HepG2 (cell line): ENCODE measurements at regions not wholly inside any gene's neighbourhood (a gene's known extent, or its start where the extent isn't known, plus 50 kb on each side); places are given as distances from the start of the nearest gene placed in this dataset.

Experiments used
- DPF2 ChIP-seq: sonication (generic); formaldehyde crosslinking; IDR thresholded peaks from 2 replicates; pipeline ENCODE4 v1.4.0; 2020; ENCODE audit warnings: mild to moderate bottlenecking, low read depth, missing genetic modification reagents, borderline replicate concordance
- ELF3 ChIP-seq: IDR thresholded peaks from 2 replicates; pipeline ENCODE4 v1.6.1; 2016; ENCODE audit warnings: missing genetic modification reagents, missing compliant biosample characterization
- FOSL2 ChIP-seq: sonication (generic); formaldehyde crosslinking; IDR thresholded peaks from 2 replicates; pipeline ENCODE4 v1.4.0; 2020; ENCODE audit warnings: missing genetic modification reagents
- FOXO1 ChIP-seq: sonication (generic); formaldehyde crosslinking; IDR thresholded peaks from 2 replicates; pipeline ENCODE4 v1.4.0; 2020; ENCODE audit warnings: missing genetic modification reagents
- HNF1A ChIP-seq, 2 experiments: sonication (generic) in 1 of 2; formaldehyde crosslinking in 1 of 2; IDR thresholded peaks; 2 replicates each; pipeline versions ENCODE4 v1.4.0 to v1.6.1; 2016 to 2020; ENCODE audit warnings: borderline replicate concordance in 1 of 2, low read depth in 1 of 2, mild to moderate bottlenecking in 1 of 2, missing genetic modification reagents in 1 of 2
- KLF11 ChIP-seq: IDR thresholded peaks from 2 replicates; pipeline ENCODE4 v1.6.1; 2016; ENCODE audit warnings: missing compliant biosample characterization
- ONECUT2 ChIP-seq: sonication (generic); formaldehyde crosslinking; IDR thresholded peaks from 2 replicates; pipeline ENCODE4 v1.4.0; 2020; ENCODE audit warnings: missing genetic modification reagents
- RARG ChIP-seq: sonication (generic); formaldehyde crosslinking; IDR thresholded peaks from 2 replicates; pipeline ENCODE4 v1.4.0; 2020; ENCODE audit warnings: low read depth, mild to moderate bottlenecking, missing genetic modification reagents
- SOX6 ChIP-seq, 2 experiments: fragments of 450-650 bp in 1 of 2; sonication (generic) in 1 of 2; formaldehyde crosslinking in 1 of 2; IDR thresholded peaks; 2 replicates each; pipeline versions ENCODE4 v1.4.0 to v1.6.1; 2017 to 2020; ENCODE audit warnings: antibody characterized with exemption in 1 of 2, mild to moderate bottlenecking in 1 of 2, missing genetic modification reagents in 1 of 2
- TBL1XR1 ChIP-seq: fragments of 150-350 bp; IDR thresholded peaks from 2 replicates; pipeline ENCODE4 v1.6.1; 2014; ENCODE audit warnings: borderline replicate concordance, low read length; ENCODE audit not compliant: partially characterized antibody
- ZNF614 ChIP-seq: IDR thresholded peaks from 2 replicates; pipeline ENCODE4 v1.6.1; 2018; ENCODE audit warnings: missing biosample characterization, missing genetic modification reagents, inconsistent platforms, borderline replicate concordance
- ZNF687 ChIP-seq: sonication (generic); formaldehyde crosslinking; IDR thresholded peaks from 2 replicates; pipeline ENCODE4 v1.5.1; 2020; ENCODE audit warnings: mild to moderate bottlenecking, missing genetic modification reagents, moderate library complexity
- TF ChIP-seq, protein P1 (sequence below): IDR thresholded peaks from 2 replicates; pipeline ENCODE4 v1.6.1; 2016; ENCODE audit warnings: missing genetic modification reagents, missing compliant biosample characterization
- TF ChIP-seq, protein P2 (sequence below): sonication (generic); formaldehyde crosslinking; IDR thresholded peaks from 2 replicates; pipeline ENCODE4 v1.4.0; 2020; ENCODE audit warnings: missing genetic modification reagents

GRCh38 chr2:42971947-42972736, 179.8 kb upstream of the HAAO start (continued):
- TF ChIP-seq HNF1A (IDR thresholded peaks at IDR 0.05; ENCODE audit: low read depth) (no peak), HNF1A (CRISPR knock-in tag; IDR thresholded peaks at IDR 0.05; ENCODE audit: borderline replicate concordance) (peak; percentile 23; the same call in 1 of the 2 replicates), RARG (CRISPR knock-in tag) (no peak), TBL1XR1 (peak; percentile 49), ELF3 (CRISPR knock-in tag) (peak; percentile 94), DPF2 (CRISPR knock-in tag) (peak; percentile 72; the same call in 1 of the 2 replicates), ZNF687 (CRISPR knock-in tag) (peak; percentile 58), FOXO1 (peak; percentile 62; the same call in 1 of the 2 replicates), ZNF614 (peak; percentile 81), SOX6 (IDR thresholded peaks at IDR 0.05) (no peak), SOX6 (CRISPR knock-in tag; IDR thresholded peaks at IDR 0.05) (peak; percentile 72), ONECUT2 (CRISPR knock-in tag) (0 out of 2 replicates have a peak, but pooled peaks have one; percentile 4), FOSL2 (CRISPR knock-in tag) (peak; percentile 50), KLF11 (0 out of 2 replicates have a peak, but pooled peaks have one; percentile 51)
- TF ChIP-seq, protein P1, sequence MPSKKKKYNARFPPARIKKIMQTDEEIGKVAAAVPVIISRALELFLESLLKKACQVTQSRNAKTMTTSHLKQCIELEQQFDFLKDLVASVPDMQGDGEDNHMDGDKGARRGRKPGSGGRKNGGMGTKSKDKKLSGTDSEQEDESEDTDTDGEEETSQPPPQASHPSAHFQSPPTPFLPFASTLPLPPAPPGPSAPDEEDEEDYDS (CRISPR knock-in tag), result peak; percentile 67; the same call in 1 of the 2 replicates
- TF ChIP-seq, protein P2, sequence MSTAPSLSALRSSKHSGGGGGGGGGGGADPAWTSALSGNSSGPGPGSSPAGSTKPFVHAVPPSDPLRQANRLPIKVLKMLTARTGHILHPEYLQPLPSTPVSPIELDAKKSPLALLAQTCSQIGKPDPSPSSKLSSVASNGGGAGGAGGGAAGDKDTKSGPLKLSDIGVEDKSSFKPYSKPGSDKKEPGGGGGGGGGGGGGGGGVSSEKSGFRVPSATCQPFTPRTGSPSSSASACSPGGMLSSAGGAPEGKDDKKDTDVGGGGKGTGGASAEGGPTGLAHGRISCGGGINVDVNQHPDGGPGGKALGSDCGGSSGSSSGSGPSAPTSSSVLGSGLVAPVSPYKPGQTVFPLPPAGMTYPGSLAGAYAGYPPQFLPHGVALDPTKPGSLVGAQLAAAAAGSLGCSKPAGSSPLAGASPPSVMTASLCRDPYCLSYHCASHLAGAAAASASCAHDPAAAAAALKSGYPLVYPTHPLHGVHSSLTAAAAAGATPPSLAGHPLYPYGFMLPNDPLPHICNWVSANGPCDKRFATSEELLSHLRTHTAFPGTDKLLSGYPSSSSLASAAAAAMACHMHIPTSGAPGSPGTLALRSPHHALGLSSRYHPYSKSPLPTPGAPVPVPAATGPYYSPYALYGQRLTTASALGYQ (CRISPR knock-in tag), result 0 out of 2 replicates have a peak, but pooled peaks have one; percentile 12
